IMR-90 (cell line): ENCODE measurements at regions not wholly inside any gene's neighbourhood (a gene's known extent, or its start where the extent isn't known, plus 50 kb on each side); places are given as distances from the start of the nearest gene placed in this dataset.

ENCODE experiments used
- ATAC-seq: fragments of 200-7000 bp; cut with Tn5 transposase; 2 replicates; pipeline ENCODE4 v1.9.1; 2020; ENCODE audit warnings: low read depth, mild to moderate bottlenecking, moderate library complexity
- BruUV-seq: library from RNA; stranded (reverse); fragments of 400-500 nt; replicated peaks from 2 replicates; lab custom pipeline; 2021; lab: Mats Ljungman, UMichigan
- CTCF ChIA-PET: fragments of 300-600 bp; formaldehyde crosslinking; extraction: SDS; loops from one replicate; lab custom pipeline; 2021; ENCODE audit warnings: antibody characterized with exemption; lab: Yijun Ruan, JAX
- POLR2A ChIA-PET: fragments of 300-600 bp; sonication (Branson Sonifier 250); formaldehyde crosslinking; loops from one replicate; lab custom pipeline; 2022; ENCODE audit warnings: antibody characterized with exemption; ENCODE audit not compliant: unreplicated experiment; lab: Charles Lee
- DNase-seq: peaks from one replicate; pipeline ENCODE4 v3.0.0; 2013
- H2AFZ ChIP-seq: replicated peaks from 2 replicates; pipeline ENCODE3; 2013; ENCODE audit warnings: low read length, mild to moderate bottlenecking; ENCODE audit not compliant: poor library complexity
- H2AK5ac ChIP-seq: 2 replicates; pipeline ENCODE4 v1.6.1; 2013; ENCODE audit warnings: low read depth, low read length, inconsistent platforms
- H2AK9ac ChIP-seq: replicated peaks from 2 replicates; pipeline ENCODE3; 2013; ENCODE audit warnings: mild to moderate bottlenecking, low read depth, low read length, moderate library complexity; ENCODE audit not compliant: poor library complexity
- H2BK120ac ChIP-seq: 2 replicates; pipeline ENCODE4 v1.6.1; 2013; ENCODE audit warnings: low read depth, low read length, inconsistent platforms
- H2BK15ac ChIP-seq: 3 replicates; pipeline ENCODE4 v1.6.1; 2013; ENCODE audit warnings: low read depth, low read length, inconsistent platforms
- H2BK20ac ChIP-seq: 2 replicates; pipeline ENCODE4 v1.6.1; 2013; ENCODE audit warnings: low read depth, mild to moderate bottlenecking, inconsistent platforms, low read length, moderate library complexity
- H2BK5ac ChIP-seq: 2 replicates; pipeline ENCODE4 v1.6.1; 2013; ENCODE audit warnings: mild to moderate bottlenecking, low read depth, low read length, inconsistent platforms; ENCODE audit not compliant: poor library complexity, severe bottlenecking
- H3K14ac ChIP-seq: replicated peaks from 2 replicates; pipeline ENCODE4 v1.6.1; 2013; ENCODE audit warnings: low read depth, low read length, inconsistent platforms
- H3K18ac ChIP-seq: 2 replicates; pipeline ENCODE4 v1.6.1; 2013; ENCODE audit warnings: low read depth, low read length, control low read depth
- H3K23ac ChIP-seq: 2 replicates; pipeline ENCODE4 v1.6.1; 2013; ENCODE audit warnings: low read depth, low read length, inconsistent platforms
- H3K27ac ChIP-seq: 2 replicates; pipeline ENCODE4 v1.5.1; 2013; ENCODE audit warnings: mild to moderate bottlenecking, control low read depth, low read length; ENCODE audit not compliant: insufficient read depth
- H3K27me3 ChIP-seq: 2 replicates; pipeline ENCODE4 v1.6.1; 2013; ENCODE audit warnings: low read length; ENCODE audit not compliant: control insufficient read depth, insufficient read depth
- H3K36me3 ChIP-seq: 2 replicates; pipeline ENCODE4 v1.6.1; 2013; ENCODE audit warnings: low read length, mixed read lengths; ENCODE audit not compliant: control insufficient read depth, insufficient read depth
- H3K4ac ChIP-seq: 2 replicates; pipeline ENCODE4 v1.6.1; 2013; ENCODE audit warnings: low read depth, low read length, inconsistent platforms
- H3K4me1 ChIP-seq: 2 replicates; pipeline ENCODE4 v1.6.1; 2013; ENCODE audit warnings: low read length, mixed read lengths; ENCODE audit not compliant: control insufficient read depth, insufficient read depth
- H3K4me2 ChIP-seq: 2 replicates; pipeline ENCODE4 v1.6.1; 2013; ENCODE audit warnings: low read depth, mild to moderate bottlenecking, control low read depth, low read length, moderate library complexity
- H3K4me3 ChIP-seq: 2 replicates; pipeline ENCODE4 v1.5.1; 2013; ENCODE audit warnings: low read depth, mild to moderate bottlenecking, control low read depth, low read length, moderate library complexity; ENCODE audit not compliant: insufficient read depth
- H3K56ac ChIP-seq: 2 replicates; pipeline ENCODE4 v1.6.1; 2013; ENCODE audit warnings: low read length, inconsistent platforms; ENCODE audit not compliant: insufficient read depth; ENCODE audit errors: extremely low read depth
- H3K79me1 ChIP-seq, 2 experiments: 2 replicates each; pipeline ENCODE4 v1.6.1; 2013; ENCODE audit warnings: low read length in 2 of 2, inconsistent platforms in 1 of 2, low read depth in 1 of 2
- H3K9ac ChIP-seq: 2 replicates; pipeline ENCODE4 v1.6.1; 2013; ENCODE audit warnings: low read depth, low read length, control low read depth
- H3K9me1 ChIP-seq: 2 replicates; pipeline ENCODE4 v1.6.1; 2013; ENCODE audit warnings: low read length, inconsistent platforms; ENCODE audit not compliant: insufficient read depth
- H3K9me3 ChIP-seq: 2 replicates; pipeline ENCODE4 v1.6.1; 2013; ENCODE audit warnings: low read length; ENCODE audit not compliant: control insufficient read depth, insufficient read depth
- H4K20me1 ChIP-seq: 2 replicates; pipeline ENCODE4 v1.6.1; 2013; ENCODE audit warnings: low read length, inconsistent platforms; ENCODE audit not compliant: insufficient read depth
- H4K5ac ChIP-seq: 2 replicates; pipeline ENCODE4 v1.6.1; 2013; ENCODE audit warnings: mild to moderate bottlenecking, low read depth, low read length, control low read depth
- H4K8ac ChIP-seq, 2 experiments: 2 replicates each; pipeline ENCODE4 v1.6.1; 2013; ENCODE audit warnings: low read depth in 2 of 2, low read length in 2 of 2, control low read depth in 1 of 2, inconsistent platforms in 1 of 2
- H4K91ac ChIP-seq: 2 replicates; pipeline ENCODE4 v1.6.1; 2013; ENCODE audit warnings: low read depth, low read length, inconsistent platforms; ENCODE audit not compliant: insufficient read depth
- BHLHE40 ChIP-seq: fragments of 150-350 bp; IDR thresholded peaks from 2 replicates; pipeline ENCODE4 v1.6.1; 2016; ENCODE audit warnings: mild to moderate bottlenecking, low read depth, low read length
- CHD1 ChIP-seq: IDR thresholded peaks from 2 replicates; pipeline ENCODE4 v1.6.1; 2012; ENCODE audit warnings: low read depth, low read length, improper control_type of control experiment
- MXI1 ChIP-seq: IDR thresholded peaks from 2 replicates; pipeline ENCODE4 v1.6.1; 2012; ENCODE audit warnings: low read depth, mild to moderate bottlenecking, low read length, moderate library complexity, borderline replicate concordance
- POLR2A ChIP-seq: IDR thresholded peaks from 2 replicates; pipeline ENCODE4 v1.6.1; 2012; ENCODE audit warnings: mild to moderate bottlenecking, low read depth, low read length
- RCOR1 ChIP-seq: IDR thresholded peaks from 2 replicates; pipeline ENCODE4 v1.6.1; 2012; ENCODE audit warnings: mild to moderate bottlenecking, low read length, improper control_type of control experiment; ENCODE audit not compliant: insufficient replicate concordance
- USF2 ChIP-seq: fragments of 150-350 bp; IDR thresholded peaks from 2 replicates; pipeline ENCODE4 v1.6.1; 2017; ENCODE audit warnings: mild to moderate bottlenecking, antibody characterized with exemption, low read length, low read depth
- WGBS, 2 experiments: methylation state at CpG; one replicate each; pipeline versions ENCODE4 v1.1.5 to v1.1.7; 2013; ENCODE audit warnings: missing lambda C conversion rate in 2 of 2; ENCODE audit not compliant: insufficient read length in 1 of 2; ENCODE audit errors: extremely low coverage in 2 of 2; 5-methylcytosine and 5-hydroxymethylcytosine counted together
- dilution Hi-C: fragments of 300-500 bp; cut with HindIII; formaldehyde crosslinking; loops from one replicate; pipeline ENCODE4 v1.14.3; 2018; ENCODE audit warnings: low sequenced_read_pairs; ENCODE audit not compliant: unreplicated experiment
- in situ Hi-C: fragments of 300-500 bp; cut with MboI; formaldehyde crosslinking; loops from 3 replicates; pipeline ENCODE4 v1.14.3; 2019; ENCODE audit warnings: low sequenced_read_pairs, inconsistent platforms, mixed read lengths
- intact Hi-C: fragments of 100-400 bp; cut with micrococcal nuclease; formaldehyde crosslinking; loops from 2 replicates; pipeline ENCODE4 v1.10.0; 2022

- Histone ChIP-seq H3K18ac (no peak overlapping the region), H3K36me3 (no peaks in the 10 kb centered on the region), H4K20me1 (no peaks in the 10 kb centered on the region), H2AFZ (no peak overlapping the region), H3K14ac (no peak overlapping the region), H2BK120ac (no peak overlapping the region), H3K4me1 (no peaks in the 10 kb centered on the region), H3K9me3 (peaks cover 4% of the 10 kb centered on the region; the same call in 1 of the 2 replicates), H3K4me3 (no peak overlapping the region), H3K9me1 (no peaks in the 10 kb centered on the region), H2AK5ac (no peak overlapping the region), H3K4me2 (no peak overlapping the region), H2BK15ac (no peak overlapping the region), H3K79me1 (no peaks in the 10 kb centered on the region), H4K8ac (no peak overlapping the region), H3K27me3 (no peaks in the 10 kb centered on the region), H4K5ac (no peak overlapping the region), H3K9ac (no peak overlapping the region), H3K56ac (no peak overlapping the region), H2BK5ac (no peak overlapping the region), H2BK20ac (no peak overlapping the region), H3K23ac (no peak overlapping the region), H3K4ac (no peak overlapping the region), H2AK9ac (no peak overlapping the region), H4K91ac (no peak overlapping the region), H3K27ac (no peak overlapping the region)
- TF ChIP-seq USF2 (no peak), BHLHE40 (no peak), MXI1 (no peak), RCOR1 (no peak), CHD1 (no peak), POLR2A (no peak)
- dilution Hi-C loops: no loop called here
- CTCF ChIA-PET: no interaction called here
- POLR2A ChIA-PET: no interaction called here
- whole genome bisulfite sequencing, 2 experiments: 86% methylated on average over 1 of the region's 2 CpGs; no CpG with 5 or more reads in 1 of the 2 experiments
- no TSS peak for BruUV-seq
- DNase-seq (no peak), ATAC-seq (no peak)
- intact Hi-C loops: no loop called here
- in situ Hi-C loops: no loop called here
These were observed 143.9 kb upstream of the RMP24 start for GRCh38 chr18:35828591-35828990.
